H9 (cell line): ENCODE measurements at regions not wholly inside any gene's neighbourhood (a gene's known extent, or its start where the extent isn't known, plus 50 kb on each side); places are given as distances from the start of the nearest gene placed in this dataset.

Source experiments
- DNase-seq: peaks from one replicate; pipeline ENCODE4 v3.0.0-alpha.2; 2017
- H2AFZ ChIP-seq: one replicate; pipeline ENCODE4 v1.6.1; 2013; ENCODE audit warnings: mild to moderate bottlenecking, low read length, control low read depth, moderate library complexity
- H2AK5ac ChIP-seq: 2 replicates; pipeline ENCODE4 v1.6.1; 2013; ENCODE audit warnings: low read length, control low read depth, mixed read lengths; ENCODE audit not compliant: insufficient read length
- H2BK120ac ChIP-seq: one replicate; pipeline ENCODE4 v1.6.1; 2013; ENCODE audit warnings: low read depth, mild to moderate bottlenecking, low read length, control low read depth, inconsistent platforms; ENCODE audit not compliant: poor library complexity, severe bottlenecking
- H2BK12ac ChIP-seq: 2 replicates; pipeline ENCODE4 v1.6.1; 2013; ENCODE audit warnings: low read length, control low read depth, mixed read lengths, low read depth; ENCODE audit not compliant: insufficient read length
- H2BK15ac ChIP-seq: 2 replicates; pipeline ENCODE4 v1.6.1; 2013; ENCODE audit warnings: low read depth, low read length, control low read depth
- H2BK20ac ChIP-seq: one replicate; pipeline ENCODE4 v1.6.1; 2013; ENCODE audit warnings: low read depth, mild to moderate bottlenecking, low read length, control low read depth, inconsistent platforms; ENCODE audit not compliant: poor library complexity, severe bottlenecking
- H2BK5ac ChIP-seq: 2 replicates; pipeline ENCODE4 v1.6.1; 2013; ENCODE audit warnings: low read length, control low read depth, mixed read lengths; ENCODE audit not compliant: insufficient read length
- H3K14ac ChIP-seq: 2 replicates; pipeline ENCODE4 v1.6.1; 2013; ENCODE audit warnings: low read length, control low read depth; ENCODE audit not compliant: insufficient read depth
- H3K18ac ChIP-seq: 2 replicates; pipeline ENCODE4 v1.6.1; 2013; ENCODE audit warnings: low read depth, mild to moderate bottlenecking, mixed read lengths, low read length, control low read depth; ENCODE audit not compliant: insufficient read length
- H3K23ac ChIP-seq: 2 replicates; pipeline ENCODE4 v1.6.1; 2013; ENCODE audit warnings: low read length, control low read depth, mixed read lengths, low read depth; ENCODE audit not compliant: insufficient read length
- H3K23me2 ChIP-seq: 2 replicates; pipeline ENCODE4 v1.6.1; 2013; ENCODE audit warnings: low read depth, mild to moderate bottlenecking, mixed read lengths, low read length, control low read depth; ENCODE audit not compliant: insufficient read length, poor library complexity, severe bottlenecking
- H3K27ac ChIP-seq: 2 replicates; pipeline ENCODE4 v1.5.1; 2013; ENCODE audit warnings: low read length, control low read depth, mixed read lengths, low read depth; ENCODE audit not compliant: insufficient read length
- H3K27me3 ChIP-seq: 2 replicates; pipeline ENCODE4 v1.6.1; 2013; ENCODE audit warnings: low read length, control low read depth, inconsistent platforms; ENCODE audit not compliant: insufficient read depth
- H3K4ac ChIP-seq: 2 replicates; pipeline ENCODE4 v1.6.1; 2013; ENCODE audit warnings: low read depth, mild to moderate bottlenecking, control low read depth, inconsistent platforms, low read length, moderate library complexity
- H3K4me1 ChIP-seq: 2 replicates; pipeline ENCODE4 v1.6.1; 2013; ENCODE audit warnings: low read length, control low read depth, inconsistent platforms; ENCODE audit not compliant: insufficient read depth
- H3K4me2 ChIP-seq: 2 replicates; pipeline ENCODE4 v1.6.1; 2013; ENCODE audit warnings: low read length, control low read depth, mixed read lengths; ENCODE audit not compliant: insufficient read length, insufficient read depth
- H3K56ac ChIP-seq: 2 replicates; pipeline ENCODE4 v1.6.1; 2013; ENCODE audit warnings: low read depth, mild to moderate bottlenecking, mixed read lengths, low read length, control low read depth; ENCODE audit not compliant: insufficient read length
- H3K79me1 ChIP-seq: 2 replicates; pipeline ENCODE4 v1.6.1; 2013; ENCODE audit warnings: low read depth, mild to moderate bottlenecking, moderate library complexity, low read length, control low read depth, inconsistent platforms; ENCODE audit not compliant: insufficient read depth, poor library complexity, severe bottlenecking
- H3K79me2 ChIP-seq: 2 replicates; pipeline ENCODE4 v1.6.1; 2013; ENCODE audit warnings: low read length, control low read depth, inconsistent platforms; ENCODE audit not compliant: insufficient read depth
- H3K9ac ChIP-seq: 2 replicates; pipeline ENCODE4 v1.6.1; 2013; ENCODE audit warnings: low read length, control low read depth, mixed read lengths; ENCODE audit not compliant: insufficient read length; ENCODE audit errors: extremely low read depth
- H3K9me3 ChIP-seq: one replicate; pipeline ENCODE4 v1.6.1; 2013; ENCODE audit warnings: low read depth, low read length, inconsistent platforms; ENCODE audit not compliant: control insufficient read depth
- H3T11ph ChIP-seq: one replicate; pipeline ENCODE4 v1.6.1; 2013; ENCODE audit warnings: mild to moderate bottlenecking, low read length, control low read depth, inconsistent platforms
- H4K20me1 ChIP-seq: one replicate; pipeline ENCODE4 v1.6.1; 2013; ENCODE audit not compliant: control insufficient read depth, insufficient read length, insufficient read depth
- H4K5ac ChIP-seq: 2 replicates; pipeline ENCODE4 v1.6.1; 2013; ENCODE audit warnings: low read depth, mild to moderate bottlenecking, mixed read lengths, low read length, control low read depth; ENCODE audit not compliant: insufficient read length
- H4K8ac ChIP-seq: replicated peaks from 2 replicates; pipeline ENCODE4 v1.6.1; 2013; ENCODE audit warnings: low read length, control low read depth, mixed read lengths, low read depth; ENCODE audit not compliant: insufficient read length
- H4K91ac ChIP-seq: 2 replicates; pipeline ENCODE4 v1.6.1; 2013; ENCODE audit warnings: low read depth, mild to moderate bottlenecking, moderate library complexity, mixed read lengths, low read length, control low read depth; ENCODE audit not compliant: insufficient read length
- H3K27ac Mint-ChIP-seq, 3 experiments: 2 replicates in 2 of 3; 3 replicates in 1 of 3; pipeline ENCODE4 v1.8.0; 2020 to 2021; ENCODE audit warnings: mixed read lengths in 3 of 3, mild to moderate bottlenecking in 1 of 3, moderate library complexity in 1 of 3
- H3K27me3 Mint-ChIP-seq: 2 replicates; pipeline ENCODE4 v1.8.0; 2021; ENCODE audit warnings: low read depth, mild to moderate bottlenecking, moderate library complexity, mixed read lengths
- H3K36me3 Mint-ChIP-seq, 3 experiments: 2 replicates in 2 of 3; 3 replicates in 1 of 3; pipeline ENCODE4 v1.8.0; 2020 to 2021; ENCODE audit warnings: low read depth in 3 of 3, mixed read lengths in 3 of 3; ENCODE audit not compliant: insufficient read depth in 1 of 3
- H3K4me1 Mint-ChIP-seq, 2 experiments: 2 replicates each; pipeline ENCODE4 v1.8.0; 2020; ENCODE audit warnings: mixed read lengths in 2 of 2
- H3K4me3 Mint-ChIP-seq, 2 experiments: 2 replicates in 1 of 2; 3 replicates in 1 of 2; pipeline ENCODE4 v1.8.0; 2020 to 2021; ENCODE audit warnings: mild to moderate bottlenecking in 2 of 2, mixed read lengths in 2 of 2, moderate library complexity in 1 of 2
- H3K9me3 Mint-ChIP-seq, 2 experiments: 2 replicates in 1 of 2; 3 replicates in 1 of 2; pipeline ENCODE4 v1.8.0; 2020; ENCODE audit warnings: mild to moderate bottlenecking in 2 of 2, mixed read lengths in 2 of 2, moderate library complexity in 1 of 2
- WGBS: extraction: QIAGEN DNeasy Blood & Tissue Kit; methylation state at CpG from one replicate; pipeline ENCODE4 v1.1.7; 2013; ENCODE audit warnings: missing lambda C conversion rate, low lambda C conversion rate, mixed read lengths; ENCODE audit not compliant: insufficient read length; ENCODE audit errors: extremely low coverage; 5-methylcytosine and 5-hydroxymethylcytosine counted together
- TF ChIP-seq, protein P1 (sequence below): fragments of 200-600 bp; sonication (generic); conservative IDR thresholded peaks from 3 replicates; pipeline ENCODE4 v1.8.0; 2021; ENCODE audit warnings: antibody characterized with exemption, mild to moderate bottlenecking

DNA sequence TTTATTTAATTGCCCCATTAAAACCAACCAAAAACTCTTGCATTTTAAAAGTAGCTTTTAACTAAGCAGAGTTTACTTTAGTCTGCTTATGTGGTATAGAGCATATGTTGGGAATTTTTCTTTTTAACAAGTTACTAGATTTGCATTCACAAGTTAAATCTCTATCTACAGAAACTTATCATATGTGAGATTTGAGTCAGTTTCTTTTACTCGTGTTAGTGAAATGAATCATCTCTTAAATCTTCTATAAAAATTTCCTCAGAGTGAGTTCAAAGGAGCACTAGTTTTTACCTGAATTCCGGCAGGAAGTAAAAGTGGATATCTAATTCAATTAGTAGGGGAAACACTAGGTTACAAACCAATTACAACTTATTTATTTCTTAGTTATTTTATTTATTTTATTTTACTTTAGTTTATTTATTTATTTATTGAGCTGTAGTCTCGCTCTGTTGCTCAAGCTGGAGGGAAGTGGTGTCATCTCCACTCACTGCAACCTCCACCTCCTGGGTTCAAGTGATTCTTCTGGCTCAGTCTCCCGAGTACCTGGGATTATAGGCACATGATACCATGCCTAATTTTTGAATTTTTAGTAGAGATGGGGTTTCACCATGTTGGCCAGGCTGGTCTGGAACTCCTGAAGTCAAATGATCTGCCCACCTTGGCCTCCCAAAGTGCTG lies 1609.6 kb upstream of the B3GALT2 start:
- Histone ChIP-seq H3K4me1 (no peaks in the 10 kb centered on the region), H3K23ac (no peak overlapping the region), H2BK120ac (no peak overlapping the region), H3T11ph (no peak overlapping the region), H4K91ac (no peak overlapping the region), H3K23me2 (no peaks in the 10 kb centered on the region), H3K9ac (no peak overlapping the region), H2BK12ac (no peak overlapping the region), H2BK5ac (no peak overlapping the region), H4K8ac (no peak overlapping the region), H3K4me2 (no peak overlapping the region), H3K79me2 (no peaks in the 10 kb centered on the region), H3K18ac (no peak overlapping the region), H3K27ac (no peak overlapping the region), H3K27me3 (no peaks in the 10 kb centered on the region), H3K79me1 (no peaks in the 10 kb centered on the region), H3K9me3 (no peaks in the 10 kb centered on the region), H3K14ac (no peak overlapping the region), H3K4ac (no peak overlapping the region), H2AFZ (no peak overlapping the region), H2AK5ac (no peak overlapping the region), H2BK20ac (no peak overlapping the region), H4K5ac (no peak overlapping the region), H3K56ac (no peak overlapping the region), H4K20me1 (no peaks in the 10 kb centered on the region), H2BK15ac (no peak overlapping the region)
- TF ChIP-seq, protein P1, sequence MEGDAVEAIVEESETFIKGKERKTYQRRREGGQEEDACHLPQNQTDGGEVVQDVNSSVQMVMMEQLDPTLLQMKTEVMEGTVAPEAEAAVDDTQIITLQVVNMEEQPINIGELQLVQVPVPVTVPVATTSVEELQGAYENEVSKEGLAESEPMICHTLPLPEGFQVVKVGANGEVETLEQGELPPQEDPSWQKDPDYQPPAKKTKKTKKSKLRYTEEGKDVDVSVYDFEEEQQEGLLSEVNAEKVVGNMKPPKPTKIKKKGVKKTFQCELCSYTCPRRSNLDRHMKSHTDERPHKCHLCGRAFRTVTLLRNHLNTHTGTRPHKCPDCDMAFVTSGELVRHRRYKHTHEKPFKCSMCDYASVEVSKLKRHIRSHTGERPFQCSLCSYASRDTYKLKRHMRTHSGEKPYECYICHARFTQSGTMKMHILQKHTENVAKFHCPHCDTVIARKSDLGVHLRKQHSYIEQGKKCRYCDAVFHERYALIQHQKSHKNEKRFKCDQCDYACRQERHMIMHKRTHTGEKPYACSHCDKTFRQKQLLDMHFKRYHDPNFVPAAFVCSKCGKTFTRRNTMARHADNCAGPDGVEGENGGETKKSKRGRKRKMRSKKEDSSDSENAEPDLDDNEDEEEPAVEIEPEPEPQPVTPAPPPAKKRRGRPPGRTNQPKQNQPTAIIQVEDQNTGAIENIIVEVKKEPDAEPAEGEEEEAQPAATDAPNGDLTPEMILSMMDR, result no peak
- WGBS, result no CpG with 5 or more reads among the region's 4 CpGs
- no peaks in the 10 kb centered on the region for H3K27me3 Mint-ChIP-seq
- no peaks in the 10 kb centered on the region for H3K9me3 Mint-ChIP-seq
- no peak overlapping the region for H3K27ac Mint-ChIP-seq
- H3K4me1 Mint-ChIP-seq, result no peaks in the 10 kb centered on the region
- no peaks in the 10 kb centered on the region for H3K36me3 Mint-ChIP-seq
- H3K4me3 Mint-ChIP-seq, result no peak overlapping the region
- no peak for DNase-seq
